Right lobe of liver (tissue), 4 donors: ENCODE measurements at regions not wholly inside any gene's neighbourhood (a gene's known extent, or its start where the extent isn't known, plus 50 kb on each side); places are given as distances from the start of the nearest gene placed in this dataset.

Experiments
- POLR2A ChIP-seq: fragments of 450-650 bp; IDR thresholded peaks from one replicate; pipeline ENCODE4 v1.6.1; 2017; ENCODE audit warnings: antibody characterized with exemption, mild to moderate bottlenecking
- TF ChIP-seq, protein P1 (sequence below), 4 donors: fragments of 200-600 bp in 3 of 4; fragments of 450-650 bp in 1 of 4; IDR thresholded peaks; one replicate each; pipeline versions ENCODE4 v1.5.1 to v1.8.0; 2016 to 2022; ENCODE audit warnings: antibody characterized with exemption in 4 of 4, mild to moderate bottlenecking in 2 of 4
- donor health status: DM: no; HTN: no; CAD: no.
- donor health status: DM: no; HTN: no; CAD: no.
- donor health status: DM: no; HTN: yes; CAD: no.

GRCh38 chr18:44323125-44323524 lies 357.6 kb upstream of the SETBP1 start:
- TF ChIP-seq, protein P1, sequence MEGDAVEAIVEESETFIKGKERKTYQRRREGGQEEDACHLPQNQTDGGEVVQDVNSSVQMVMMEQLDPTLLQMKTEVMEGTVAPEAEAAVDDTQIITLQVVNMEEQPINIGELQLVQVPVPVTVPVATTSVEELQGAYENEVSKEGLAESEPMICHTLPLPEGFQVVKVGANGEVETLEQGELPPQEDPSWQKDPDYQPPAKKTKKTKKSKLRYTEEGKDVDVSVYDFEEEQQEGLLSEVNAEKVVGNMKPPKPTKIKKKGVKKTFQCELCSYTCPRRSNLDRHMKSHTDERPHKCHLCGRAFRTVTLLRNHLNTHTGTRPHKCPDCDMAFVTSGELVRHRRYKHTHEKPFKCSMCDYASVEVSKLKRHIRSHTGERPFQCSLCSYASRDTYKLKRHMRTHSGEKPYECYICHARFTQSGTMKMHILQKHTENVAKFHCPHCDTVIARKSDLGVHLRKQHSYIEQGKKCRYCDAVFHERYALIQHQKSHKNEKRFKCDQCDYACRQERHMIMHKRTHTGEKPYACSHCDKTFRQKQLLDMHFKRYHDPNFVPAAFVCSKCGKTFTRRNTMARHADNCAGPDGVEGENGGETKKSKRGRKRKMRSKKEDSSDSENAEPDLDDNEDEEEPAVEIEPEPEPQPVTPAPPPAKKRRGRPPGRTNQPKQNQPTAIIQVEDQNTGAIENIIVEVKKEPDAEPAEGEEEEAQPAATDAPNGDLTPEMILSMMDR (IDR thresholded peaks at IDR 0.05): no peak
- TF ChIP-seq POLR2A: no peak
